DOHH2 (cell line): ENCODE measurements at regions not wholly inside any gene's neighbourhood (a gene's known extent, or its start where the extent isn't known, plus 50 kb on each side); places are given as distances from the start of the nearest gene placed in this dataset.

ENCODE experiments used
- H3F3A ChIP-seq: fragments of 200-600 bp; sonication (generic), shearing (Covaris generic); 2 replicates; pipeline ENCODE4 v1.6.0; 2016; ENCODE audit warnings: antibody characterized with exemption, mild to moderate bottlenecking; ENCODE audit not compliant: control insufficient read depth, insufficient read depth
- H3K27ac ChIP-seq: fragments of 200-600 bp; sonication (generic); 2 replicates; pipeline ENCODE4 v1.5.1; 2014; ENCODE audit warnings: low read depth, mild to moderate bottlenecking, low read length, moderate library complexity
- H3K27me3 ChIP-seq: fragments of 200-600 bp; sonication (generic); 2 replicates; pipeline ENCODE4 v1.6.1; 2014; ENCODE audit warnings: mild to moderate bottlenecking, low read length, mixed read lengths; ENCODE audit not compliant: control insufficient read depth
- H3K36me3 ChIP-seq: fragments of 200-600 bp; sonication (generic); 2 replicates; pipeline ENCODE4 v1.6.1; 2014; ENCODE audit warnings: mild to moderate bottlenecking, low read length, moderate library complexity, mixed read lengths; ENCODE audit not compliant: control insufficient read depth
- H3K4me1 ChIP-seq: fragments of 200-600 bp; sonication (generic); 2 replicates; pipeline ENCODE4 v1.6.1; 2014; ENCODE audit warnings: mild to moderate bottlenecking, low read length, mixed read lengths; ENCODE audit not compliant: control insufficient read depth
- H3K4me2 ChIP-seq: fragments of 200-600 bp; sonication (generic); 2 replicates; pipeline ENCODE4 v1.6.0; 2014; ENCODE audit warnings: mild to moderate bottlenecking, low read length, moderate library complexity
- H3K4me3 ChIP-seq: fragments of 200-600 bp; sonication (generic); 2 replicates; pipeline ENCODE4 v1.5.1; 2014; ENCODE audit warnings: mild to moderate bottlenecking, low read length, mixed read lengths
- H3K79me2 ChIP-seq: fragments of 200-600 bp; sonication (generic); 2 replicates; pipeline ENCODE4 v1.6.1; 2014; ENCODE audit warnings: mild to moderate bottlenecking, low read length, mixed read lengths; ENCODE audit not compliant: control insufficient read depth
- H3K9me2 ChIP-seq: fragments of 200-600 bp; sonication (generic); replicated peaks from 2 replicates; pipeline ENCODE4 v1.6.1; 2014; ENCODE audit warnings: mild to moderate bottlenecking, low read length, mixed read lengths; ENCODE audit not compliant: control insufficient read depth
- H3K9me3 ChIP-seq: fragments of 200-600 bp; sonication (generic); 2 replicates; pipeline ENCODE4 v1.6.1; 2014; ENCODE audit warnings: antibody characterized with exemption, low read length, mixed read lengths; ENCODE audit not compliant: control insufficient read depth, insufficient read depth
- H4K20me1 ChIP-seq: fragments of 200-600 bp; sonication (generic); 2 replicates; pipeline ENCODE4 v1.6.0; 2014; ENCODE audit warnings: low read depth, mild to moderate bottlenecking, antibody characterized with exemption, low read length, moderate library complexity; ENCODE audit not compliant: control insufficient read depth, insufficient read depth
- EZH2phosphoT487 ChIP-seq: fragments of 200-600 bp; sonication (generic); IDR thresholded peaks from 2 replicates; pipeline ENCODE4 v1.6.1; 2017; ENCODE audit warnings: borderline replicate concordance, mild to moderate bottlenecking, antibody characterized with exemption, low read length, moderate library complexity, mixed read lengths
- TF ChIP-seq, protein P1 (sequence below): fragments of 200-600 bp; sonication (generic); IDR thresholded peaks from one replicate; pipeline ENCODE4 v1.5.1; 2014; ENCODE audit warnings: antibody characterized with exemption, mild to moderate bottlenecking, low read depth, low read length; ENCODE audit not compliant: poor library complexity, severe bottlenecking

DNA sequence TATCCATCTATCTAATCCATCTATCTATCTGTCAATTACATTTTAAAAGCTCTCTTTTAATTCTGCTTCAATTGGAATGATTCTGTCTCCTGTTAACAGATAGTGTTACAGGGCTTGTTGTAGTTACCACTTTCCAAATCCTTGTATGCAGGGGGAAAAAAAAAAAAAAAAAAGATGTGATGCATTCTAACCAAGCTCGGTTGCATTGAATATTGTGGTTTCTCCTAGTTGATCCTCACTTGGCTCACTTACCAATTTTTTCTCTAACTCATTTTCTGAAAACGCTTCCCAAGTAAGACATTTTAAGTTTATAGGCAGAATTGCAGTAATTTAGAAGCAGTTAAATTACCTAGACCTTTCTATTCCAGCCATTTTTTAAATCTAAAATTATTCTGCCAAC, 327.9 kb upstream of the PITX2 start:
- no peak for TF ChIP-seq EZH2phosphoT487
- TF ChIP-seq, protein P1, sequence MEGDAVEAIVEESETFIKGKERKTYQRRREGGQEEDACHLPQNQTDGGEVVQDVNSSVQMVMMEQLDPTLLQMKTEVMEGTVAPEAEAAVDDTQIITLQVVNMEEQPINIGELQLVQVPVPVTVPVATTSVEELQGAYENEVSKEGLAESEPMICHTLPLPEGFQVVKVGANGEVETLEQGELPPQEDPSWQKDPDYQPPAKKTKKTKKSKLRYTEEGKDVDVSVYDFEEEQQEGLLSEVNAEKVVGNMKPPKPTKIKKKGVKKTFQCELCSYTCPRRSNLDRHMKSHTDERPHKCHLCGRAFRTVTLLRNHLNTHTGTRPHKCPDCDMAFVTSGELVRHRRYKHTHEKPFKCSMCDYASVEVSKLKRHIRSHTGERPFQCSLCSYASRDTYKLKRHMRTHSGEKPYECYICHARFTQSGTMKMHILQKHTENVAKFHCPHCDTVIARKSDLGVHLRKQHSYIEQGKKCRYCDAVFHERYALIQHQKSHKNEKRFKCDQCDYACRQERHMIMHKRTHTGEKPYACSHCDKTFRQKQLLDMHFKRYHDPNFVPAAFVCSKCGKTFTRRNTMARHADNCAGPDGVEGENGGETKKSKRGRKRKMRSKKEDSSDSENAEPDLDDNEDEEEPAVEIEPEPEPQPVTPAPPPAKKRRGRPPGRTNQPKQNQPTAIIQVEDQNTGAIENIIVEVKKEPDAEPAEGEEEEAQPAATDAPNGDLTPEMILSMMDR = no peak
- no peaks in the 10 kb centered on the region for H3K27me3 ChIP-seq
- no peak overlapping the region for H3K4me3 ChIP-seq
- H3F3A ChIP-seq = no peaks in the 10 kb centered on the region
- H4K20me1 ChIP-seq = no peaks in the 10 kb centered on the region
- H3K4me1 ChIP-seq = peaks cover 8% of the 10 kb centered on the region
- no peaks in the 10 kb centered on the region for H3K36me3 ChIP-seq
- no peak overlapping the region for H3K4me2 ChIP-seq
- no peaks in the 10 kb centered on the region for H3K9me3 ChIP-seq
- H3K79me2 ChIP-seq = no peaks in the 10 kb centered on the region
- no peak overlapping the region for H3K27ac ChIP-seq
- H3K9me2 ChIP-seq = no peaks in the 10 kb centered on the region

DNA sequence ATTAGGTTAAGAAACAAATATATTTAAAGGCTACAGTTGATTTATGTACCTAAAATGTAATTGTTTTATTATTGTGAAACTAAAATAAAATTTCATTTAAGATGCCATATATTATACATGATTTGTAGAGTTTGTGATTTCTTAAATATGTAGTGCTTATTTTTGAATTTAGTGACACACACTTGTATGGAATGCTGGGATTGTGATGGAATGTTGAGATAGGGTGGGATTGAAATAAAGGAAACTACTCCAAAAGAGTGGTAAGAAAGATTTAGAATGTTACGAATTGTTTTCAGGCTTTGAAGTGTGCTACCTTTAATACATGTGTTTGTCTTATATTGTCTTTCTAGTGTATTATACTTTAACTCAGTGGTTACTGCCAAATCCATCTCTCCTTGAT, 330.3 kb upstream of the PITX2 start:
- TF ChIP-seq EZH2phosphoT487 = no peak
- TF ChIP-seq, protein P1 = no peak
- Histone ChIP-seq H3K4me1 (peaks cover 18% of the 10 kb centered on the region), H3K27me3 (no peaks in the 10 kb centered on the region), H3K79me2 (no peaks in the 10 kb centered on the region), H3K9me2 (no peaks in the 10 kb centered on the region), H3K27ac (no peak overlapping the region), H3K4me2 (no peak overlapping the region), H3K9me3 (no peaks in the 10 kb centered on the region), H4K20me1 (no peaks in the 10 kb centered on the region), H3K36me3 (no peaks in the 10 kb centered on the region), H3K4me3 (no peak overlapping the region), H3F3A (no peaks in the 10 kb centered on the region)

DNA sequence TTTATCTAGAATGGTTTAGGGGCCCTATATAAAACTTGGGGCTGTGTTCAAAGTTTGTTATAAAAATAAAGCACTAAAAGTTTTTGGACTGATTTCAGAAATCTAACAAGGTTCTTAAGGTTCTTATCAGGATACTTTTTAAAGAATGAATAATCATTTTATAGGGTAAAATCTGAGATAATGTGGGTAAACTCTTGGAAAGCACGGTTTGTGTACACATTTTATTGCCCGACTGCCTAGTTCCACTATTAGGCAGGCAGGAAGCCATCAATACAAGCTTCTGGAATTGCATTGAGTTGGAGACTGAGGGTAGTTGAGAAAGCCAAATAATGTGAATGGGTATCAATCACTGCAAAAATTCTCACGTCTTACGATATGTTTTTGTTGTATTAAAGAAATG, 331.0 kb upstream of the PITX2 start:
- H4K20me1 ChIP-seq = no peaks in the 10 kb centered on the region
- no peaks in the 10 kb centered on the region for H3K9me3 ChIP-seq
- H3K4me2 ChIP-seq = no peak overlapping the region
- TF ChIP-seq, protein P1 = no peak
- no peak overlapping the region for H3K27ac ChIP-seq
- no peaks in the 10 kb centered on the region for H3K36me3 ChIP-seq
- H3F3A ChIP-seq = no peaks in the 10 kb centered on the region
- no peaks in the 10 kb centered on the region for H3K27me3 ChIP-seq
- peaks cover 18% of the 10 kb centered on the region for H3K4me1 ChIP-seq
- H3K4me3 ChIP-seq = no peak overlapping the region
- no peaks in the 10 kb centered on the region for H3K9me2 ChIP-seq
- no peaks in the 10 kb centered on the region for H3K79me2 ChIP-seq

GRCh38 chr4:110955748-110956147, 332.9 kb upstream of the PITX2 start:
- Histone ChIP-seq H3K4me2 (peak overlapping the region; percentile 14; the same call in 1 of the 2 replicates), H3K4me1 (peaks cover 18% of the 10 kb centered on the region), H3K36me3 (no peaks in the 10 kb centered on the region), H3F3A (no peaks in the 10 kb centered on the region), H3K79me2 (no peaks in the 10 kb centered on the region), H3K9me3 (no peaks in the 10 kb centered on the region), H3K27me3 (no peaks in the 10 kb centered on the region), H3K9me2 (no peaks in the 10 kb centered on the region), H3K4me3 (no peak overlapping the region), H3K27ac (no peak overlapping the region), H4K20me1 (no peaks in the 10 kb centered on the region)
- TF ChIP-seq EZH2phosphoT487 = no peak
- TF ChIP-seq, protein P1 = no peak
